ENCODE measurements at regions not wholly inside any gene's neighbourhood (a gene's known extent, or its start where the extent isn't known, plus 50 kb on each side); places are given as distances from the start of the nearest gene placed in this dataset.

GRCh38 chr2:198456418-198456817 lies 652.0 kb downstream of the PLCL1 start:
- Histone ChIP-seq H2AFZ (no peak overlapping the region), H3K36me3 (replicated peaks; ENCODE audit: insufficient read depth, low read depth) (no peaks in the 10 kb centered on the region), H3K27ac (no peak overlapping the region), H3K79me2 (no peaks in the 10 kb centered on the region), H3K4me2 (no peak overlapping the region), H3K4me3 (no peak overlapping the region), H3K9me2 (replicated peaks; ENCODE audit: insufficient read depth) (no peaks in the 10 kb centered on the region), H4K20me1 (ENCODE audit: insufficient read depth, poor library complexity, severe bottlenecking) (no peaks in the 10 kb centered on the region), H3K4me1 (ENCODE audit: insufficient read depth) (no peaks in the 10 kb centered on the region), H3K27me3 (no peaks in the 10 kb centered on the region), H3K9me3 (ENCODE audit: low read depth) (no peaks in the 10 kb centered on the region)
- no peak for DNase-seq (ENCODE audit: low spot score)
- 63% methylated on average over 2 of the region's 2 CpGs for WGBS (ENCODE audit: low lambda C conversion rate, missing lambda C conversion rate)
- TF ChIP-seq EZH2 (IDR thresholded peaks at IDR 0.05; ENCODE audit: borderline replicate concordance) (no peak), CTCF (IDR thresholded peaks at IDR 0.05; ENCODE audit: poor library complexity) (no peak), EZH2phosphoT487 (IDR thresholded peaks at IDR 0.05; ENCODE audit: low read depth, severe bottlenecking, unreplicated experiment) (no peak)

DNA sequence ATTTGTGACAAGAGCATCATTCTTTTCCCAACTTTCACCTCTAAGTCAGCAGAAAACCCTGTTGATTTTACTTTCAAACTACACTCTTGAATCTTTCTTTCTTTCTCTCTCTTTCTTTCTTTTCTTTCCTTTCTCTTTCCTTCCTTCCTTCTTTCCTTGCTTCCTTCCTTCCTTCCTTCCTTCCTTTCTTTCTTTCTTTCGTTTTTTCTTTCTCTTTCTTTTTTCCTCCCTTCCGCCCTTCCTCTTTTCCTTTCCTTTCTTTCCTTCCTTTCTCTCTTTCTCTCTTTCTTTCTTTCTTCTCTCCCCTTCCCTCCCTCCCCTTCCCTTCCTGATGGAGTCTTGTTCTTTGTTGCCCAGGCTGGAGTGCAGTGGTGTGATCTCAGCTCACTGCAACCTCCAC lies 649.5 kb downstream of the PLCL1 start:
- Histone ChIP-seq H3K4me1 (ENCODE audit: insufficient read depth) (no peaks in the 10 kb centered on the region), H3K9me2 (replicated peaks; ENCODE audit: insufficient read depth) (no peaks in the 10 kb centered on the region), H2AFZ (no peak overlapping the region), H3K36me3 (replicated peaks; ENCODE audit: insufficient read depth, low read depth) (no peaks in the 10 kb centered on the region), H3K27me3 (no peaks in the 10 kb centered on the region), H3K79me2 (no peaks in the 10 kb centered on the region), H3K4me2 (no peak overlapping the region), H4K20me1 (ENCODE audit: insufficient read depth, poor library complexity, severe bottlenecking) (no peaks in the 10 kb centered on the region), H3K4me3 (no peak overlapping the region), H3K27ac (no peak overlapping the region), H3K9me3 (ENCODE audit: low read depth) (no peaks in the 10 kb centered on the region)
- DNase-seq (ENCODE audit: low spot score), result no peak
- no peak for TF ChIP-seq EZH2 (IDR thresholded peaks at IDR 0.05; ENCODE audit: borderline replicate concordance)
- TF ChIP-seq EZH2phosphoT487 (IDR thresholded peaks at IDR 0.05; ENCODE audit: low read depth, severe bottlenecking, unreplicated experiment), result no peak
- no peak for TF ChIP-seq CTCF (IDR thresholded peaks at IDR 0.05; ENCODE audit: poor library complexity)
- WGBS (ENCODE audit: low lambda C conversion rate, missing lambda C conversion rate), result no CpG with 5 or more reads among the region's 2 CpGs

- H3K9me2 ChIP-seq (replicated peaks; ENCODE audit: insufficient read depth), result no peaks in the 10 kb centered on the region
- H3K4me2 ChIP-seq, result no peak overlapping the region
- no peaks in the 10 kb centered on the region for H3K79me2 ChIP-seq
- H2AFZ ChIP-seq, result no peak overlapping the region
- H3K4me3 ChIP-seq, result no peak overlapping the region
- no peaks in the 10 kb centered on the region for H3K9me3 ChIP-seq (ENCODE audit: low read depth)
- no peak overlapping the region for H3K27ac ChIP-seq
- WGBS (ENCODE audit: low lambda C conversion rate, missing lambda C conversion rate), result 69% methylated on average over 1 of the region's 1 CpG
- H3K27me3 ChIP-seq, result no peaks in the 10 kb centered on the region
- no peak for DNase-seq (ENCODE audit: low spot score)
- TF ChIP-seq EZH2 (IDR thresholded peaks at IDR 0.05; ENCODE audit: borderline replicate concordance), result no peak
- no peak for TF ChIP-seq EZH2phosphoT487 (IDR thresholded peaks at IDR 0.05; ENCODE audit: low read depth, severe bottlenecking, unreplicated experiment)
- TF ChIP-seq CTCF (IDR thresholded peaks at IDR 0.05; ENCODE audit: poor library complexity), result no peak
- no peaks in the 10 kb centered on the region for H3K36me3 ChIP-seq (replicated peaks; ENCODE audit: insufficient read depth, low read depth)
- H3K4me1 ChIP-seq (ENCODE audit: insufficient read depth), result no peaks in the 10 kb centered on the region
- H4K20me1 ChIP-seq (ENCODE audit: insufficient read depth, poor library complexity, severe bottlenecking), result no peaks in the 10 kb centered on the region
Observed at GRCh38 chr2:198452327-198452726, 647.9 kb downstream of the PLCL1 start.

GRCh38 chr2:198448789-198449188 lies 644.4 kb downstream of the PLCL1 start:
- Histone ChIP-seq H2AFZ (no peak overlapping the region), H3K9me3 (ENCODE audit: low read depth) (no peaks in the 10 kb centered on the region), H3K27ac (no peak overlapping the region), H3K4me1 (ENCODE audit: insufficient read depth) (no peaks in the 10 kb centered on the region), H3K79me2 (no peaks in the 10 kb centered on the region), H3K36me3 (replicated peaks; ENCODE audit: insufficient read depth, low read depth) (no peaks in the 10 kb centered on the region), H4K20me1 (ENCODE audit: insufficient read depth, poor library complexity, severe bottlenecking) (no peaks in the 10 kb centered on the region), H3K9me2 (replicated peaks; ENCODE audit: insufficient read depth) (no peaks in the 10 kb centered on the region), H3K4me2 (no peak overlapping the region), H3K27me3 (no peaks in the 10 kb centered on the region), H3K4me3 (no peak overlapping the region)
- 80% methylated on average over 1 of the region's 1 CpG for whole genome bisulfite sequencing (ENCODE audit: low lambda C conversion rate, missing lambda C conversion rate)
- no peak for DNase-seq (ENCODE audit: low spot score)
- TF ChIP-seq CTCF (IDR thresholded peaks at IDR 0.05; ENCODE audit: poor library complexity) (no peak), EZH2 (IDR thresholded peaks at IDR 0.05; ENCODE audit: borderline replicate concordance) (no peak), EZH2phosphoT487 (IDR thresholded peaks at IDR 0.05; ENCODE audit: low read depth, severe bottlenecking, unreplicated experiment) (no peak)

All from hepatocyte (in vitro differentiated cells).